Activated T-cell treated with anti-CD3 and anti-CD28 coated beads, Interleukin-2, amount 50 U/mL, for 24 hours (primary cell): ENCODE measurements at regions not wholly inside any gene's neighbourhood (a gene's known extent, or its start where the extent isn't known, plus 50 kb on each side); places are given as distances from the start of the nearest gene placed in this dataset.
"Not testable (repeated sequence)": the region's sequence is repeated elsewhere in the genome, so short reads cannot be mapped to it uniquely, and the experiment has no call there.

ENCODE experiments used
- DNase-seq: peaks from one replicate; pipeline ENCODE4 v3.0.0-alpha.2; 2020
- H3K27ac Mint-ChIP-seq: 2 replicates; pipeline ENCODE4 v1.8.0; 2020; ENCODE audit warnings: mild to moderate bottlenecking, mixed read lengths
- H3K27me3 Mint-ChIP-seq: 2 replicates; pipeline ENCODE4 v1.8.0; 2020; ENCODE audit warnings: mixed read lengths
- H3K36me3 Mint-ChIP-seq: 2 replicates; pipeline ENCODE4 v1.8.0; 2020; ENCODE audit warnings: low read depth, mixed read lengths
- H3K4me1 Mint-ChIP-seq: 2 replicates; pipeline ENCODE4 v1.8.0; 2020; ENCODE audit warnings: low read depth, mixed read lengths
- H3K4me3 Mint-ChIP-seq: 2 replicates; pipeline ENCODE4 v1.8.0; 2020; ENCODE audit warnings: mild to moderate bottlenecking, moderate library complexity, mixed read lengths
- H3K9me3 Mint-ChIP-seq: 2 replicates; pipeline ENCODE4 v1.8.0; 2020; ENCODE audit warnings: mixed read lengths

- H3K4me3 Mint-ChIP-seq: no peak overlapping the region
Measured at GRCh38 chr4:34293459-34293858, 1950.9 kb downstream of the ARAP2 start.

DNA sequence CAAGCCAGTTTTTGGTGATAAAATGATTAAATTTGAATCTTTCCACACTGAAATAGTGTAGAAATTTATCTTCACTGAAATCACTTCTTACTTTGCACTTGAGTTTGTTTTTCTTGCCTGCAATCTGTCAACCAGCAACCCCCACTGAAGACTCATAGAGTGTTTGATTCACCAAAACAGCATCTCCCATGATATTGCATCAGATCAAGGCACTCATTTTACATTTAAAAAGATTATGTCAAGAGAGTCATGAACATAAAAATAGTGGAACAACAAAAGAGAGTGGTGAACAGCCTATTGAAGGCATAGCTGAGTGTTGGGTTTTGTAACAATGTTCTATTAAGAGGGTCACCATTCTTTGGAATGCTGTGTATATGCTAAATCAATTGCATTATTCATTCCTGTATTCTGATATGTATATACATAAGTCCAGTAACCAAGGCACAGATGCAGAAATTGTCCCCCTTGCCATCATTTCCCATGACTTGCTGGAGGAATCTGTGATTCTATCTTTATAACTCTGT is 1934.9 kb downstream of the ARAP2 start:
- Mint-ChIP-seq H3K4me1 (no peaks in the 10 kb centered on the region), H3K9me3 (peaks cover 13% of the 10 kb centered on the region), H3K27me3 (no peaks in the 10 kb centered on the region), H3K36me3 (no peaks in the 10 kb centered on the region), H3K27ac (no peak overlapping the region), H3K4me3 (no peak overlapping the region)
- DNase-seq: no peak

More at GRCh38 chr4:34293459-34293858, 1950.9 kb downstream of the ARAP2 start:
- Mint-ChIP-seq H3K27ac (no peak overlapping the region), H3K36me3 (no peaks in the 10 kb centered on the region), H3K9me3 (no peaks in the 10 kb centered on the region), H3K4me1 (no peaks in the 10 kb centered on the region), H3K27me3 (no peaks in the 10 kb centered on the region)
- DNase-seq: no peak

DNA sequence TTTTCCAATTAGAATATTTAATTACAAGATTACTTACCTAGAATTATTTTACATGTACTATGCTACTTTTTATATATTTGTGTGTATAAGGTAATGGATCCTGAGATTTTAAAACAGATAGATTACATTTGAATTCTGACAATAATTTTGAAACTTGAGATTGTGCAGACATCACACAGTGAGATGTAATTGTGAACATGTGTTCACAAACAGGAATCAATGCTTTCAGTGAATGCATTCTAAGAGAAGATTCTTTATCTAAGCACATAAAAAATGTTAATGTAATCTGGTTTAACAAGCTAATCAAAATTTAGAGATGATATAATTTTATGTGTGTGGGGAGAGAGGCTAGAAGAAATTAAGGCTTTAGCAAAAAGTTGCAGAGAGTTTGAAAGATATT is 1925.5 kb downstream of the ARAP2 start:
- H3K4me3 Mint-ChIP-seq: no peak overlapping the region
- DNase-seq: no peak
- H3K36me3 Mint-ChIP-seq: no peaks in the 10 kb centered on the region
- H3K9me3 Mint-ChIP-seq: peaks cover 2% of the 10 kb centered on the region
- no peaks in the 10 kb centered on the region for H3K27me3 Mint-ChIP-seq
- H3K4me1 Mint-ChIP-seq: no peaks in the 10 kb centered on the region
- H3K27ac Mint-ChIP-seq: no peak overlapping the region

DNA sequence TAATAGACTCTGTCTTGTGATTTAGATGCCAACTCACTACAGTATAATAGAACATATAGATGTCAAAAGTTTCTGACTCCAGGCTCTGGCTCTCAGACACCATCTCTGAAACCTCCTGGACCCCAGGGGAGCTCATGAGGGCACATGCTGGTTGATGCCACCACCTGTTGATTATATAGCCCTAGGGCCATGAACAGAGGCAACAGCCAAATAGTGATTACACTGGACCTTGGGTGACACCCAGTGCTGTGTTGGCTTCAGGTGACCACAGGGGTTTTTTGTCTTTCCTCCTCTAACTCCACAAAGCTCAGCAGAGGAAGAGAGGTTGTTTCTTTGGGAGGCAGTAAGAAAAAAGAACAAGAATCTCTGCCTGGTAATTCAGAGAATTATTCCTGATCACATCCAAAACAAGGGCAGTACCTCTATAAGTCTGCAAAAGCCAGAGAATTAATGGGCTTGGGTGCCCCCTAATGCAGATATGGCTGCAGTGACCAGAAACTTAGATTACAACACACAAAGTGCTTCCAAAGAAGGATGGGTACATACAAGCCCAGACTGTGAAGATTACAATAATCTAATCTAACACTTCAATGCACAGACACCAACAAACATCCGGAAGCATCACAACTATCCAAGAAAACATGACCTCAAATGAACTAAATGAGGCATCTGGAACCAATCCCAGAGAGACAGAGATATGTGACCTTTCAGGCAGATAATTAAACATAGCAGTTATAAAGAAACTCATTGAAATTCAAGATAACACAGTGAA is 1920.6 kb downstream of the ARAP2 start:
- H3K9me3 Mint-ChIP-seq: peaks cover 11% of the 10 kb centered on the region
- no peak overlapping the region for H3K4me3 Mint-ChIP-seq
- no peak overlapping the region for H3K27ac Mint-ChIP-seq
- no peak for DNase-seq
- no peaks in the 10 kb centered on the region for H3K36me3 Mint-ChIP-seq
- H3K4me1 Mint-ChIP-seq: no peaks in the 10 kb centered on the region
- H3K27me3 Mint-ChIP-seq: no peaks in the 10 kb centered on the region

GRCh38 chr4:34328939-34329338 is 1915.4 kb downstream of the ARAP2 start:
- DNase-seq: no peak
- Mint-ChIP-seq H3K4me3 (no peak overlapping the region), H3K9me3 (peaks cover 19% of the 10 kb centered on the region), H3K4me1 (no peaks in the 10 kb centered on the region), H3K27me3 (no peaks in the 10 kb centered on the region), H3K36me3 (no peaks in the 10 kb centered on the region), H3K27ac (no peak overlapping the region)

GRCh38 chr4:34335156-34335555 is 1909.2 kb downstream of the ARAP2 start:
- not testable (repeated sequence) for H3K4me1 Mint-ChIP-seq, DNase-seq, H3K27me3 Mint-ChIP-seq, H3K27ac Mint-ChIP-seq, H3K36me3 Mint-ChIP-seq, H3K4me3 Mint-ChIP-seq, H3K9me3 Mint-ChIP-seq

DNA sequence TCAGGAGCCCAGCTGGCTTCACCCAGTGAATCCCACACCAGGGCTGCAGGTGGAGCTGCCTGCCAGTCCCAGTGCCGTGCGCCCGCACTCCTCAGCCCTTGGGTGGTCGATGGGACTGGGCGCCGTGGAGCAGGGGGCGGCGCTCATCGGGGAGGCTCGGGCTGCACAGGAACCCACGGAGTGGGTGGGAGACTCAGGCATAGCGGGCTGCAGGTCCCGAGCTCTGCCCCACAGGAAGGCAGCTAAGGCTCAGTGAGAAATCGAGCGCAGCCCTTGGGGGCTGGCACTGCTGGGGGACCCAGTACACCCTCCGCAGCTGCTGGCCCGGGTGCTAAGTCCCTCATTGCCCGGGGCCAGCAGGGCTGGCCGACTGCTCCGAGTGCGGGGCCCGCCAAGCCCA is 1908.8 kb downstream of the ARAP2 start:
- H3K4me3 Mint-ChIP-seq, H3K36me3 Mint-ChIP-seq: not testable (repeated sequence)

DNA sequence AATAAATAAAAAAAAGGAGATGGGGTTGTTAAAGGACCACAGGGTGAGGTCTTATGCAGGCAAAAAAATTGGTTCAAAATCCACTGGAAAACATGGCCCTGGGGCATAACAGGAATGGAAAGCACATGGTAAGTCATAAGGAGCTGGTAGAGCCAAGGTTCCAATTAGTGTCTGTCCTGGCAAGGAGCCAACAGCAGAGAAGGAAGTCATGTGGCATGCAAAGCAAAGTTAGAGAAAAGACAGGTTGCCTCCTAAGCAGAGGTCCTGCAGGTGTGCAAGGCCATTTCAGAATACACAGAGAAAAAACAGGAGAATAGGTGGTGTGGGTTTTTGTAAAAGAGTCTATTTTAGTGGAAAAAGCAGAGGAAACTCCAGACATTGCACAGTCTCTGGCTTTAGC is 1881.7 kb downstream of the ARAP2 start:
- no peak overlapping the region for H3K4me3 Mint-ChIP-seq
- no peaks in the 10 kb centered on the region for H3K27me3 Mint-ChIP-seq
- no peak overlapping the region for H3K27ac Mint-ChIP-seq
- H3K9me3 Mint-ChIP-seq: peaks cover 10% of the 10 kb centered on the region
- DNase-seq: no peak
- no peaks in the 10 kb centered on the region for H3K4me1 Mint-ChIP-seq
- no peaks in the 10 kb centered on the region for H3K36me3 Mint-ChIP-seq

More for the DNA sequence above, 1908.8 kb downstream of the ARAP2 start:
- H3K27me3 Mint-ChIP-seq, H3K9me3 Mint-ChIP-seq, H3K4me1 Mint-ChIP-seq, H3K27ac Mint-ChIP-seq, DNase-seq: not testable (repeated sequence)

- Mint-ChIP-seq H3K36me3 (no peaks in the 10 kb centered on the region), H3K9me3 (peaks cover 8% of the 10 kb centered on the region), H3K4me3 (no peak overlapping the region), H3K27ac (no peak overlapping the region), H3K4me1 (no peaks in the 10 kb centered on the region), H3K27me3 (no peaks in the 10 kb centered on the region)
- no peak for DNase-seq
Measured at GRCh38 chr4:34363842-34364241, 1880.5 kb downstream of the ARAP2 start.

GRCh38 chr4:34365946-34366345 is 1878.4 kb downstream of the ARAP2 start:
- Mint-ChIP-seq H3K9me3 (peaks cover 9% of the 10 kb centered on the region), H3K27ac (no peak overlapping the region), H3K27me3 (no peaks in the 10 kb centered on the region), H3K4me3 (no peak overlapping the region), H3K4me1 (no peaks in the 10 kb centered on the region), H3K36me3 (no peaks in the 10 kb centered on the region)
- DNase-seq: no peak

GRCh38 chr4:34371676-34372075 is 1872.6 kb downstream of the ARAP2 start:
- Mint-ChIP-seq H3K4me1 (no peaks in the 10 kb centered on the region), H3K27ac (no peak overlapping the region), H3K27me3 (no peaks in the 10 kb centered on the region), H3K4me3 (no peak overlapping the region), H3K36me3 (no peaks in the 10 kb centered on the region), H3K9me3 (peaks cover 8% of the 10 kb centered on the region)
- DNase-seq: no peak

DNA sequence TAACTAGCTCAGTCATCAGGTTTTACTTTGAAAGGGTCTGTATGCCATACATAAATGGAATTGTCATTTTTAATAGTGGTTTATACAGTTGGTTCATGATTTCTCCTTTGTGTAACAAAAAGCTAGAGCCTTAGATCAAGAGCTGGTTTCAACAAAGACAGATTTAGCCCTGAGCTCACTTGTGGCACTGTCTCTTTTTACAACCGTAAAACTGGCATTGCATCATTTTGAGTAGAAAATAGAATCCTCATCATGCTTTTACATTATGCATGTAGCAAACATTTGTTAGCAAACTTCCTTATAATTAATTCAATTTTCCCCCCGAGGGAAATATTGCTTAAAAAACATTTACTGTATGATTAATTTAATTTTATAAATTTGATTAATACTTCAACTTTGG is 1871.5 kb downstream of the ARAP2 start:
- Mint-ChIP-seq H3K4me1 (no peaks in the 10 kb centered on the region), H3K9me3 (peaks cover 9% of the 10 kb centered on the region), H3K27me3 (no peaks in the 10 kb centered on the region), H3K4me3 (no peak overlapping the region), H3K36me3 (no peaks in the 10 kb centered on the region), H3K27ac (no peak overlapping the region)
- no peak for DNase-seq

- Mint-ChIP-seq H3K4me3 (no peak overlapping the region), H3K9me3 (peaks cover 8% of the 10 kb centered on the region), H3K27me3 (no peaks in the 10 kb centered on the region), H3K36me3 (no peaks in the 10 kb centered on the region), H3K27ac (no peak overlapping the region), H3K4me1 (no peaks in the 10 kb centered on the region)
- DNase-seq: no peak
Measured at GRCh38 chr4:34373456-34373855, 1870.9 kb downstream of the ARAP2 start.

- Mint-ChIP-seq H3K4me1 (no peaks in the 10 kb centered on the region), H3K27ac (no peak overlapping the region), H3K36me3 (no peaks in the 10 kb centered on the region), H3K27me3 (no peaks in the 10 kb centered on the region), H3K4me3 (no peak overlapping the region), H3K9me3 (peaks cover 29% of the 10 kb centered on the region)
- no peak for DNase-seq
Measured at GRCh38 chr4:34412233-34412632, 1832.1 kb downstream of the ARAP2 start.

DNA sequence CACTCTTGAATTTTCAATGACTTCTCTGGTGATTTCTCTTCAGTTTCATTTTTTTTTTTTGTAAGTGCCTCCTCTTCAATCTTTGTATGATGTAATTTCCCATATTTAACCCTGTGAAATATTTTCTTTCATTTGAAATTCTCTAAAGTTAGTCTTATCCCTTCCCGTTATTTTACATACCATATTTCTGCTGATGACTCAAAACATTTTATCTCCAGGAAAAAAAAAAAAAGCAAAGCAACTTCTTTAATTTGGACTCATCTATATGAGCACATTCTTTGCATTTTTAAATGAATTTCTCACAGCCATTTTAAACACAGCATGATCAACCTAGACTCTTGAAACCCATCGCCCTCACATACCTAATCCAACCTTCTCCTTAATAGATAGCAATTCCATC is 1831.4 kb downstream of the ARAP2 start:
- H3K9me3 Mint-ChIP-seq: peaks cover 29% of the 10 kb centered on the region
- H3K4me3 Mint-ChIP-seq: no peak overlapping the region
- no peaks in the 10 kb centered on the region for H3K27me3 Mint-ChIP-seq
- no peaks in the 10 kb centered on the region for H3K4me1 Mint-ChIP-seq
- no peak overlapping the region for H3K27ac Mint-ChIP-seq
- H3K36me3 Mint-ChIP-seq: no peaks in the 10 kb centered on the region
- no peak for DNase-seq
